ENCODE measurements at regions not wholly inside any gene's neighbourhood (a gene's known extent, or its start where the extent isn't known, plus 50 kb on each side); places are given as distances from the start of the nearest gene placed in this dataset.
"Not testable (repeated sequence)": the region's sequence is repeated elsewhere in the genome, so short reads cannot be mapped to it uniquely, and the experiment has no call there.

DNA sequence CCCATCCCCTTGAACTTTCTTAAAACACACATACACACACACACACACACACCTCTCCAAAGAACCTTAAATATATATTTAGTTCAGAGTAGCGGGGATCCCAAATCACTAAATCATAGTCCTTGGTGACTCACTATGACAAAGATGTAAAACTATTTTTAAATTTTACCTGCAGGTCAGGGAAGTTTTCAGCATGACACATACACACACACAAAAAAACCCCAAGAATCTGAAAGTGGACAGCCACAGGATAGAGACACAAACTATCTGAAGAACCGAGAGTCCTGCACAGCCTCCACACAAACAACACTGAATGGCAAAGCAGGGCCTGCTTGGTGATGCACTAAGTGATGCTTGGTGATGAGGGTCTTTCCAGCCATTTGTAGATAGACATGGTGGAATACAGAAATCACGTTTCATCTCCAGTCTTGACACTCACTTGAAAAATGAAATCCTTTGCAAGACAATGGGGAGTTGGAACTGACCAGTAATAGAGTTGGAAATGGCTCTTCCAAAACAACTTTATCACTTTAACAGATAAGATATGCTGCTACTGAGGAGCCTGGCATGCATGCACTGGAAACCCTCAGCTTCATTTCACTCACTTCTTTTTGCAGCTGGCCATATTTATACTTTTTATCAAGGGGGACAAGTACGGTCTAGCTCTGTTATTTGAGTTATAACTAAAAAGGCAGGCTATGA is 307.3 kb downstream of the RAPGEF2 start:
- DNase-seq: no peak

GRCh38 chr4:159410891-159411290 is 308.0 kb downstream of the RAPGEF2 start:
- peak in 4 of 58 donors; percentile 4 to 7 (median 5) for DNase-seq

DNA sequence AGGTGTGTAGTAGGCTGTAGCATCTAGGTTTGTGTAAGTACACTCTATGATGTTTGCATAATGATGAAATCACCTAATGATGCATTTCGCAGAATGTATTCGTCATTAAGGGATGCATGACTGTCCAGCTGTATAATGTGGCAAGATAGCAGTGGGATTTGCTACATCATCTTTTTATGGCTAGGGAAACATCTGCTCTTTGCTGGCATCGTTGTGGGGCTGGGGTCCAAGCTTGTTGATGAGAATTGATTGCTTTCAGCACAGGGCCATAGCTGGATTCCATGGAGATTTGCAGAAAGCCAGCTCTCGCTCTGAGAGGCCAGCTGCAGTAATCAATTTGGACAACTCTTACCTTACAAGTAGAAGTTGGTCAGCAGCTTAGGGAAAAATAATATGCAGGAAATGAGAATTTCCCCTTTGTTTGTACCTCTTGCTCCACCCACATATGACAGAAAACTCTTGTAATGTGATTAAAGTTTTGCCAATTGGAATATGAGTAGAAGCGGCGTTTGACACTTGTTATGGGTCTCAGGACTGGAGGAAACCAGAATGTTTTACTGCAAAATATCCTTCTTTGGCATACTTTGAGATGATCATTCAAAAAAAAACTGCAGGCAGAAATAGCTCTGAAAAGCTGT is 310.5 kb downstream of the RAPGEF2 start:
- DNase-seq: no peak

DNA sequence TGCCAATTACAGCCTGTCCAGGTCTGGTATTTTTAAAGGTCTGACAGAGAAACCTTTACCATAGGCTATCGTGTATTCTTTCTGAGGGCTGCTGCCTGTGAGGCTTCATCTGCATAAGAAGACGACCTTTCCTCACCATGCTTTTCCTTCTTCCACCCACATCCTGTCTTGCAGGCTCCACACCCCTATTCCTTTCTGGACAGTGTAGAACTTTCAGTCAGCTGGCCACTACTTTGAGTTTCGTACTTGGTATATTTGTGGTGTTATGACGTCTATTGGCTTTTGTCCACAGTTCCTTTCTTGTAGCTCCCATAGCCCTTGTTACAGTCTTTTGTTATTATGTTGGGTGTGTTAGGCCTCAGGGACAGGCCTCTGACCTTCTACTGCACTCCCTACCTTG is 311.4 kb downstream of the RAPGEF2 start:
- DNase-seq: no peak

DNA sequence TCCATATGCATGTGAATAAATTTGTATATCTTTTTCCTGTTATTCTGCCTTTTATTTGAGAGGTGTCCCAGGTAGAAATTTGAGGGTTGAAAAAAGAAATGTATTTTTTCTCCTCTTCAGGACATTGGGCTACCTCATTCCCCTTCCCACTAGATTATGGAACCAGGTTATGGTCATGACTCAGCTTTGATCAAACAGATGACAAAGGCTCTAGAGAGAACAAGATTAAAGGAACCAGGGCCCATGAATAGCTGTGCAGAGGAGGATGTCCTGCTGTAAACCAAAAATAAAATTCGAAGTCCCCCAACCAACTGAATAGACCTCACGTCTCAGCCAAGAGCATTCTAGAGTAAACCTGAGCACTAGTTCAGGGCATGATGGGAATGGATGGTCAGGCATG is 313.2 kb downstream of the RAPGEF2 start:
- DNase-seq: no peak

DNA sequence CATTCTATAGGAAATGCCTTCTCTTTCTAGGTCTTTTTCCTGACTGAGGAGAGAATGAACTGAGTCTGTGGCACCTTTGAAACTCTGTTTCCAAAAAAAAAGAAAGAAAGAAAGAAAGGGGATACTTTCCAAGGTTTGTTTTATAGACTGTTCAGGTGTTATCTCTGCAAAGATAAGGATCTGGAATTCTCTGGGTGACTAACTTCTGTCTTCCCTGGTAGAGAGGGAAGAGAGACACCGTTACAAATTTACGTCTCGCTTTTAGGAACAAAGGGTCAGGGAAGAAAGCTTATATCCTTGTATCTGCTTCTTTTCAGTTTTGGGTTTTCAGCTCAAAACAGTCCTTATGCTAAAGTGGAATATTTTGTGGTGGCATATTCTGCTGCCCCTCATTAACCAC is 314.1 kb downstream of the RAPGEF2 start:
- no peak for DNase-seq

- no peak for DNase-seq
Observed at GRCh38 chr4:159420162-159421057, 317.5 kb downstream of the RAPGEF2 start.

GRCh38 chr4:159421058-159421419 is 318.2 kb downstream of the RAPGEF2 start:
- not testable (repeated sequence) for DNase-seq

DNA sequence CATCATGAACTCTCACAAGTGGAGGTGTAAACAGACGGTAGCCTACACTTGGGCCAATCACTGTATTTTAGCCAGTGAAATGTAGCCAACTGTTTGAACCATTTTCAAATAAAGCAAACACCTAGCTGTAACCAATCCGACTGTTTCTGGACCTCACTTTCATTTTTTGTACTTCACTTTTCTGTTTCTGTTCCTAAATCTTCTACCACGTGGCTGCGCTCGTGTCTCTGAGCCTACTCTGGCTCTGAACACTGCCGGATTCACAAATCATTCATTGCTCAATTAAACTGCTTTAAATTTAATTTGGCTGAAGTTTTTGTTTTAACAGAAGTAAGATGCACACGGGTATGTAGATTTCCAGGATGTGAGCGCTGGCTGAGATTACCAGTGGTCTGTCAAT is 319.1 kb downstream of the RAPGEF2 start:
- peak in 4 of 58 donors; percentile 1 to 11 (median 4) for DNase-seq

- DNase-seq: no peak
Observed at GRCh38 chr4:159422626-159423025, 319.7 kb downstream of the RAPGEF2 start.

- no peak for DNase-seq
Observed at GRCh38 chr4:159425737-159426305, 322.9 kb downstream of the RAPGEF2 start.

DNA sequence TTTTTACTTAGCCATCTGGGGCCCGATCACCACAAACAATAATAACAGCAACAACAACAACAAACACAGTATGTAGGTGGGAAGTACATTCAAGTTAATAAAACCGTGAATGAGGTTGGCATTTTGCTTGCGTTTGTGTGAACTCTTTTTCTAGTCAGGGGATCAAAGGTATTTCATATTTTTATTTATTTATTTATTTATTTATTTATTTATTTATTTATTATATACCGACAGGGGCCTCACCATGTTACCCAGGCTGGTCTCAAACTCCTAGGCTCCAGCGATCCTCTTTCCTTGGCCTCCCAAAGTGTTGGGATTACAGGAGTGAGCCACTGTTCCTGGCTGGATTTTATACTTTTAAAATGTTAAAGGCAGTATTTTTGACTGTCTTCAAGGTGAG is 325.4 kb downstream of the RAPGEF2 start:
- no peak for DNase-seq

- no peak for DNase-seq
Observed at GRCh38 chr4:159428975-159429692, 326.3 kb downstream of the RAPGEF2 start.

GRCh38 chr4:159429693-159430035 is 326.8 kb downstream of the RAPGEF2 start:
- DNase-seq: no peak

- DNase-seq: no peak
Observed at GRCh38 chr4:159430896-159431295, 328.0 kb downstream of the RAPGEF2 start.

GRCh38 chr4:159432436-159432835 is 329.6 kb downstream of the RAPGEF2 start:
- DNase-seq: no peak

GRCh38 chr4:159433337-159433736 is 330.5 kb downstream of the RAPGEF2 start:
- DNase-seq: no peak

GRCh38 chr4:159434114-159434870 is 331.4 kb downstream of the RAPGEF2 start:
- no peak for DNase-seq

- no peak for DNase-seq
Observed at GRCh38 chr4:159434871-159435241, 332.0 kb downstream of the RAPGEF2 start.

GRCh38 chr4:159435561-159436023 is 332.7 kb downstream of the RAPGEF2 start:
- DNase-seq: no peak

Data from anterior cingulate cortex (tissue), 58 donors.